ENCODE measurements at regions not wholly inside any gene's neighbourhood (a gene's known extent, or its start where the extent isn't known, plus 50 kb on each side); places are given as distances from the start of the nearest gene placed in this dataset.

DNA sequence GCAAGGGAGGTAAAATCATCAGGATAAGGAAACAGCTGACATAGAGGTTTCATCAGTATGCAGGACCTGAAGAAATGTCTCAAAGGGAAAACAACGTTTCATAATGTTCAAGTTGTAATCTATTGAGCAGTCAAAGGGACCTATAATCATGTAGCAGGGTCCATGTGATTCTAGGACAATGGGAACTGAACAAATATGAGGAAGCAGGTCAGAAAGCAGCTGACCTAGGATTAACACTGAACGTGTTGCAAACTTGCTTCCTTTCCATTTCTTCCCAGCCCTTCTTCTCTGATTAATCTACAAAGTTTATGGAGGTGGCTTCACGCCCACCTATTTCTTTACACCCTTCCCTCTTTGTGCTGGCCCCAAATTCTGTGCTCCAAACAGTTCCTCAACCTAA lies 256.9 kb upstream of the AKR1E2 start:
- Mint-ChIP-seq H3K4me1 (no peaks in the 10 kb centered on the region), H3K4me3 (no peak overlapping the region), H3K27me3 (ENCODE audit: low read depth) (peaks cover 3% of the 10 kb centered on the region; the same call in 1 of the 2 replicates), H3K9me3 (no peaks in the 10 kb centered on the region), H3K36me3 (ENCODE audit: insufficient read depth in 1 of 3, low read depth in 3 of 3) (no peaks in the 10 kb centered on the region), H3K27ac (no peak overlapping the region)
- no peak overlapping the region for H3K23ac ChIP-seq (ENCODE audit: insufficient read length, low read depth, low read length)
- H2BK5ac ChIP-seq (ENCODE audit: insufficient read length, low read length), result no peak overlapping the region
- H3K79me2 ChIP-seq (ENCODE audit: insufficient read depth, low read length), result no peaks in the 10 kb centered on the region
- no peak overlapping the region for H3K14ac ChIP-seq (ENCODE audit: insufficient read depth, low read length)
- TF ChIP-seq, protein P1, sequence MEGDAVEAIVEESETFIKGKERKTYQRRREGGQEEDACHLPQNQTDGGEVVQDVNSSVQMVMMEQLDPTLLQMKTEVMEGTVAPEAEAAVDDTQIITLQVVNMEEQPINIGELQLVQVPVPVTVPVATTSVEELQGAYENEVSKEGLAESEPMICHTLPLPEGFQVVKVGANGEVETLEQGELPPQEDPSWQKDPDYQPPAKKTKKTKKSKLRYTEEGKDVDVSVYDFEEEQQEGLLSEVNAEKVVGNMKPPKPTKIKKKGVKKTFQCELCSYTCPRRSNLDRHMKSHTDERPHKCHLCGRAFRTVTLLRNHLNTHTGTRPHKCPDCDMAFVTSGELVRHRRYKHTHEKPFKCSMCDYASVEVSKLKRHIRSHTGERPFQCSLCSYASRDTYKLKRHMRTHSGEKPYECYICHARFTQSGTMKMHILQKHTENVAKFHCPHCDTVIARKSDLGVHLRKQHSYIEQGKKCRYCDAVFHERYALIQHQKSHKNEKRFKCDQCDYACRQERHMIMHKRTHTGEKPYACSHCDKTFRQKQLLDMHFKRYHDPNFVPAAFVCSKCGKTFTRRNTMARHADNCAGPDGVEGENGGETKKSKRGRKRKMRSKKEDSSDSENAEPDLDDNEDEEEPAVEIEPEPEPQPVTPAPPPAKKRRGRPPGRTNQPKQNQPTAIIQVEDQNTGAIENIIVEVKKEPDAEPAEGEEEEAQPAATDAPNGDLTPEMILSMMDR (conservative IDR thresholded peaks at IDR 0.05), result no peak
- H3K18ac ChIP-seq (ENCODE audit: insufficient read length, low read depth, low read length), result no peak overlapping the region
- H4K91ac ChIP-seq (ENCODE audit: insufficient read length, low read depth, low read length), result no peak overlapping the region
- no peak overlapping the region for H2BK12ac ChIP-seq (ENCODE audit: insufficient read length, low read depth, low read length)
- no peak overlapping the region for H3K4ac ChIP-seq (ENCODE audit: low read depth, low read length)
- no peak overlapping the region for H2BK20ac ChIP-seq (ENCODE audit: low read depth, low read length, poor library complexity, severe bottlenecking)
- H3K23me2 ChIP-seq (ENCODE audit: insufficient read length, low read depth, low read length, poor library complexity, severe bottlenecking), result no peaks in the 10 kb centered on the region
- no peak overlapping the region for H4K8ac ChIP-seq (replicated peaks; ENCODE audit: insufficient read length, low read depth, low read length)
- DNase-seq, result no peak
- H4K5ac ChIP-seq (ENCODE audit: insufficient read length, low read depth, low read length), result no peak overlapping the region
- H2BK120ac ChIP-seq (ENCODE audit: low read depth, low read length, poor library complexity, severe bottlenecking), result no peak overlapping the region
- H3K27ac ChIP-seq (ENCODE audit: insufficient read length, low read depth, low read length), result no peak overlapping the region
- H3K27me3 ChIP-seq (ENCODE audit: insufficient read depth, low read length), result no peaks in the 10 kb centered on the region
- H3K9ac ChIP-seq (ENCODE audit: extremely low read depth, insufficient read length, low read length), result no peak overlapping the region
- H2AFZ ChIP-seq (ENCODE audit: low read length), result no peak overlapping the region
- no peak overlapping the region for H3T11ph ChIP-seq (ENCODE audit: low read length)
- no peak overlapping the region for H2AK5ac ChIP-seq (ENCODE audit: insufficient read length, low read length)
- no peaks in the 10 kb centered on the region for H4K20me1 ChIP-seq (ENCODE audit: control insufficient read depth, insufficient read depth, insufficient read length)
- H3K4me2 ChIP-seq (ENCODE audit: insufficient read depth, insufficient read length, low read length), result no peak overlapping the region
- no peaks in the 10 kb centered on the region for H3K4me1 ChIP-seq (ENCODE audit: insufficient read depth, low read length)
- H3K56ac ChIP-seq (ENCODE audit: insufficient read length, low read depth, low read length), result no peak overlapping the region
- H3K9me3 ChIP-seq (ENCODE audit: control insufficient read depth, low read depth, low read length), result no peaks in the 10 kb centered on the region
- no peaks in the 10 kb centered on the region for H3K79me1 ChIP-seq (ENCODE audit: insufficient read depth, low read depth, low read length, poor library complexity, severe bottlenecking)
- no peak overlapping the region for H2BK15ac ChIP-seq (ENCODE audit: low read depth, low read length)
- no CpG with 5 or more reads among the region's 3 CpGs for WGBS (ENCODE audit: extremely low coverage, insufficient read length, low lambda C conversion rate)
